Smooth muscle cell (in vitro differentiated cells): ENCODE measurements at regions not wholly inside any gene's neighbourhood (a gene's known extent, or its start where the extent isn't known, plus 50 kb on each side); places are given as distances from the start of the nearest gene placed in this dataset.

Experiments
- DNase-seq: peaks from one replicate; lab custom pipeline; 2025; ENCODE audit not compliant: unreplicated experiment; lab: John Stamatoyannopoulos, UW
- H2AFZ ChIP-seq: fragments of 200-600 bp; sonication (generic); 2 replicates; pipeline ENCODE4 v1.6.0; 2016; ENCODE audit warnings: antibody characterized with exemption, low read depth, mild to moderate bottlenecking
- H3F3A ChIP-seq: fragments of 200-600 bp; sonication (generic); 2 replicates; pipeline ENCODE4 v1.6.0; 2017; ENCODE audit warnings: antibody characterized with exemption, low read depth
- H3K27ac ChIP-seq: fragments of 200-600 bp; sonication (generic); 2 replicates; pipeline ENCODE4 v1.5.1; 2016; ENCODE audit warnings: low read depth, mild to moderate bottlenecking
- H3K27me3 ChIP-seq: fragments of 200-600 bp; sonication (generic); 2 replicates; pipeline ENCODE4 v1.6.1; 2016; ENCODE audit warnings: low read depth, mild to moderate bottlenecking
- H3K36me3 ChIP-seq: fragments of 200-600 bp; sonication (generic); 2 replicates; pipeline ENCODE4 v1.5.1; 2016; ENCODE audit warnings: low read depth
- H3K4me1 ChIP-seq: fragments of 200-600 bp; sonication (generic); 2 replicates; pipeline ENCODE4 v1.5.1; 2016; ENCODE audit warnings: low read depth
- H3K4me2 ChIP-seq: fragments of 200-600 bp; sonication (generic); 2 replicates; pipeline ENCODE4 v1.6.0; 2016; ENCODE audit warnings: mild to moderate bottlenecking
- H3K4me3 ChIP-seq: fragments of 200-600 bp; sonication (generic); 2 replicates; pipeline ENCODE4 v1.5.1; 2016; ENCODE audit warnings: mild to moderate bottlenecking
- H3K79me2 ChIP-seq: fragments of 200-600 bp; sonication (generic); 2 replicates; pipeline ENCODE4 v1.6.0; 2016; ENCODE audit warnings: low read depth, mild to moderate bottlenecking
- H3K9ac ChIP-seq: fragments of 200-600 bp; sonication (generic); 2 replicates; pipeline ENCODE4 v1.6.0; 2016; ENCODE audit warnings: low read depth
- H3K9me3 ChIP-seq: fragments of 200-600 bp; sonication (generic); replicated peaks from 2 replicates; pipeline ENCODE4 v1.5.1; 2016; ENCODE audit warnings: low read depth
- H4K20me1 ChIP-seq: fragments of 200-600 bp; sonication (generic); 2 replicates; pipeline ENCODE4 v1.6.0; 2016; ENCODE audit warnings: low read depth
- CTCF ChIP-seq: fragments of 200-600 bp; sonication (generic); IDR thresholded peaks from 2 replicates; pipeline ENCODE4 v1.5.1; 2017; ENCODE audit warnings: borderline replicate concordance, mild to moderate bottlenecking, antibody characterized with exemption; ENCODE audit not compliant: insufficient read depth, poor library complexity, severe bottlenecking
- WGBS: methylation state at CpG from one replicate; pipeline ENCODE4 v1.1.7; 2016; ENCODE audit warnings: low lambda C conversion rate; 5-methylcytosine and 5-hydroxymethylcytosine counted together

DNA sequence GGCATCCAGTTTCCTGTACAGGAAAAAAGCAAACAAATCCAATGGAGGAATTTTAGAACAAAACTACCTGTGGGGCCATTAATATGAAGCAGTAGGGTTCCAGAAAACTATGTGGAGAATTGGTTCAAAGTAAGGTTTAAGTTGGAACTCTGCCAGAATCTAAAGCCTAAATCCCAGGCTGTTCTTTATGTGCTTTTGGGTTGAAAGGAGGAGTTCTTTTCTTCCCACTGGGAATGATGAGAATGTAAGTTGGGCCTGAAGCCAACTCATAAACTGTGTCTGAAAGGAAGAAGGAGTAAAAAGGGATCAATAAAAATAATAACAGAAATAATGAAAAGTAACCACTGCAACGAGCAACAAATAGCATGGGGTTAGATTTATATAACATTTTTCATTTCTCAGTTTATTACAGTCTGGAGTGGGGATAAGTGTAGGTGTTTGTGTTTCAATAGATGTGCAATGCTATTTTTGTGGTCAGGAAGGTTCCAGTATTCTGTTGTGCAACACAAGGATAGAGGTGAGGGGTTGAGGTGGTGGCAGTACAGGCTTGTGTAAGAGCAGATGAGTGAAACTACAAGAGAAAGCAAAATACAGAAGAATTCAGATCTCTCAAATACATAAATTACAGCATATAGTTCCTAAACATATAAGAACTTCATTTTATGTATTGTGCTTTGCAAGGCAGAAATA lies 373.6 kb downstream of the EMP1 start:
- Histone ChIP-seq H3K36me3 (no peaks in the 10 kb centered on the region), H3K4me1 (no peaks in the 10 kb centered on the region)
- no peak for TF ChIP-seq CTCF

DNA sequence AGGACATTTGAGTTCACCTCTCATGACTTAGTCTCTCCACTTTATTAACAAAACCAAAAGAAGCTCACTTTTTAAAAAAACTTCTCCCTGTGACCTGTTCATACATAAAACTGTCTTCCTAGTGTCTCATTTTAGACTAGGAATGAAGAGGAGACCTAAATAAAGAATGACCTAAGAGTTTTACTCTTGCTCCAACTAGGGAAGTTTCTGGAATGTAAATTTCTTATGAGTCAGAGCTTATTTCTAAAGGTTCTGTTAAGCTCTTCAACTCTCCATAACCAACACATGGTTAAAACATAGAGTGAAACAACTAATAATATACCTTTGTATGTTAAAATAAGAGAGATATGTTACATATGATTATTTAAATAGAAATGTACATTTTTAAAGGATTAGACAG lies 369.8 kb downstream of the EMP1 start:
- no peaks in the 10 kb centered on the region for H3K79me2 ChIP-seq
- no peak overlapping the region for H3K9ac ChIP-seq
- H3K4me2 ChIP-seq = peak overlapping the region; percentile 9
- H3K4me3 ChIP-seq = no peak overlapping the region
- no peaks in the 10 kb centered on the region for H3K27me3 ChIP-seq
- TF ChIP-seq CTCF = no peak
- no peaks in the 10 kb centered on the region for H3K9me3 ChIP-seq
- no peaks in the 10 kb centered on the region for H3K36me3 ChIP-seq
- no peaks in the 10 kb centered on the region for H3F3A ChIP-seq
- H2AFZ ChIP-seq = no peak overlapping the region
- H4K20me1 ChIP-seq = no peaks in the 10 kb centered on the region
- H3K27ac ChIP-seq = peak overlapping the region; percentile 23
- DNase-seq = no peak
- H3K4me1 ChIP-seq = no peaks in the 10 kb centered on the region

More for the DNA sequence above, 373.6 kb downstream of the EMP1 start:
- DNase-seq = no peak
- WGBS = 31% methylated on average over 1 of the region's 1 CpG
- H3K27me3 ChIP-seq = no peaks in the 10 kb centered on the region
- H3K9me3 ChIP-seq = no peaks in the 10 kb centered on the region
- H3K79me2 ChIP-seq = no peaks in the 10 kb centered on the region
- peak overlapping the region; percentile 16 for H3K4me2 ChIP-seq
- no peak overlapping the region for H3K4me3 ChIP-seq
- no peak overlapping the region for H3K27ac ChIP-seq
- H3K9ac ChIP-seq = no peak overlapping the region
- no peaks in the 10 kb centered on the region for H3F3A ChIP-seq
- no peak overlapping the region for H2AFZ ChIP-seq
- no peaks in the 10 kb centered on the region for H4K20me1 ChIP-seq

- Histone ChIP-seq H3F3A (no peaks in the 10 kb centered on the region), H2AFZ (no peak overlapping the region), H3K9me3 (no peaks in the 10 kb centered on the region), H3K27ac (no peak overlapping the region), H3K4me3 (no peak overlapping the region), H3K79me2 (no peaks in the 10 kb centered on the region), H3K4me2 (no peak overlapping the region), H3K27me3 (no peaks in the 10 kb centered on the region), H3K36me3 (no peaks in the 10 kb centered on the region), H3K4me1 (no peaks in the 10 kb centered on the region), H4K20me1 (no peaks in the 10 kb centered on the region), H3K9ac (no peak overlapping the region)
- 96% methylated on average over 21 of the region's 21 CpGs for WGBS
- no peak for DNase-seq
- no peak for TF ChIP-seq CTCF
These were observed 367.8 kb downstream of the EMP1 start for GRCh38 chr12:13564266-13564810.

- 97% methylated on average over 29 of the region's 29 CpGs for WGBS
These were observed 367.2 kb downstream of the EMP1 start for GRCh38 chr12:13563743-13564125.

More at GRCh38 chr12:13563743-13564125, 367.2 kb downstream of the EMP1 start:
- Histone ChIP-seq H3K27me3 (no peaks in the 10 kb centered on the region), H2AFZ (no peak overlapping the region), H3K4me2 (no peak overlapping the region), H3K4me1 (no peaks in the 10 kb centered on the region), H3K36me3 (no peaks in the 10 kb centered on the region), H3K9ac (no peak overlapping the region), H3F3A (no peaks in the 10 kb centered on the region), H4K20me1 (no peaks in the 10 kb centered on the region), H3K4me3 (no peak overlapping the region), H3K79me2 (no peaks in the 10 kb centered on the region), H3K9me3 (no peaks in the 10 kb centered on the region), H3K27ac (no peak overlapping the region)
- DNase-seq = no peak
- TF ChIP-seq CTCF = no peak
